HCT116 (cell line): ENCODE measurements at regions not wholly inside any gene's neighbourhood (a gene's known extent, or its start where the extent isn't known, plus 50 kb on each side); places are given as distances from the start of the nearest gene placed in this dataset.

ENCODE experiments used
- ATAC-seq: fragments of 200-7000 bp; cut with Tn5 transposase; 2 replicates; pipeline ENCODE4 v1.9.1; 2020; ENCODE audit warnings: mild to moderate bottlenecking, moderate library complexity
- BruUV-seq: library from RNA; stranded (reverse); fragments of 400-500 nt; replicated peaks from 2 replicates; lab custom pipeline; 2021; lab: Mats Ljungman, UMichigan
- CTCF ChIA-PET: fragments of 300-600 bp; sonication (Branson Sonifier 250); formaldehyde crosslinking; loops from one replicate; lab custom pipeline; 2021; ENCODE audit warnings: antibody characterized with exemption; lab: Charles Lee
- POLR2A ChIA-PET: fragments of 300-600, 350-600 bp; sonication (Branson Sonifier 250); formaldehyde crosslinking; loops from one replicate; lab custom pipeline; 2021; ENCODE audit warnings: antibody characterized with exemption; lab: Charles Lee
- RAD21 ChIA-PET, 2 experiments: fragments of 300-600 bp; sonication (Branson Sonifier 250); formaldehyde crosslinking; loops; one replicate each; lab custom pipeline; 2023; ENCODE audit warnings: low total read pairs in 2 of 2; ENCODE audit not compliant: uncharacterized antibody in 2 of 2, unreplicated experiment in 2 of 2, low non-redundant PET in 1 of 2; lab: Charles Lee
- DNase-seq: peaks from one replicate; pipeline ENCODE4 v3.0.0-alpha.2; 2010; ENCODE audit warnings: low read depth, low spot score
- H2AFZ ChIP-seq: fragments of 200-600 bp; shearing (Covaris generic), sonication (generic); 2 replicates; pipeline ENCODE4 v1.6.1; 2017; ENCODE audit warnings: low read depth, mixed run types, mixed read lengths, antibody characterized with exemption, low read length; ENCODE audit not compliant: poor library complexity, severe bottlenecking
- H3K27ac ChIP-seq: 2 replicates; pipeline ENCODE4 v1.5.1; 2012; ENCODE audit warnings: low read depth, low read length
- H3K27me3 ChIP-seq: fragments of 200-600 bp; sonication (generic); 2 replicates; pipeline ENCODE4 v1.6.1; 2016; ENCODE audit warnings: mixed run types, low read length, mixed read lengths; ENCODE audit not compliant: insufficient read depth
- H3K36me3 ChIP-seq, 2 experiments: fragments of 200-500 bp in 1 of 2; fragments of 200-600 bp in 1 of 2; sonication (Bioruptor generic) in 1 of 2; sonication (generic) in 1 of 2; 2 replicates each; pipeline versions ENCODE4 v1.5.1 to v1.6.1; 2014 to 2016; ENCODE audit warnings: low read length in 2 of 2, inconsistent platforms in 1 of 2, mixed read lengths in 1 of 2, mixed run types in 1 of 2; ENCODE audit not compliant: insufficient read depth in 2 of 2, control insufficient read depth in 1 of 2
- H3K4me1 ChIP-seq, 2 experiments: fragments of 200-600 bp in 1 of 2; sonication (generic) in 1 of 2; 2 replicates each; pipeline versions ENCODE4 v1.5.1 to v1.6.1; 2012 to 2017; ENCODE audit warnings: low read length in 2 of 2, inconsistent platforms in 1 of 2, mild to moderate bottlenecking in 1 of 2, mixed read lengths in 1 of 2, mixed run types in 1 of 2, moderate library complexity in 1 of 2; ENCODE audit not compliant: insufficient read depth in 2 of 2, control insufficient read depth in 1 of 2
- H3K4me2 ChIP-seq: fragments of 200-600 bp; sonication (generic); 2 replicates; pipeline ENCODE4 v1.6.1; 2017; ENCODE audit warnings: mixed run types, low read length, mixed read lengths
- H3K4me3 ChIP-seq, 2 experiments: fragments of 200-600 bp in 1 of 2; sonication (generic) in 1 of 2; replicated peaks in 1 of 2; 2 replicates each; pipeline ENCODE4 v1.5.1; 2011 to 2016; ENCODE audit warnings: low read length in 2 of 2, control low read depth in 1 of 2, low read depth in 1 of 2, mild to moderate bottlenecking in 1 of 2, mixed read lengths in 1 of 2, mixed run types in 1 of 2
- H3K79me2 ChIP-seq: fragments of 200-600 bp; sonication (generic); 2 replicates; pipeline ENCODE4 v1.6.1; 2017; ENCODE audit warnings: mild to moderate bottlenecking, mixed run types, low read length, moderate library complexity, mixed read lengths; ENCODE audit not compliant: insufficient read depth
- H3K9ac ChIP-seq: fragments of 200-600 bp; sonication (generic); 2 replicates; pipeline ENCODE4 v1.6.1; 2016; ENCODE audit warnings: low read length, mixed read lengths
- H3K9me2 ChIP-seq: fragments of 200-600 bp; sonication (generic), shearing (Covaris generic); 2 replicates; pipeline ENCODE4 v1.6.1; 2017; ENCODE audit warnings: mixed run types, mild to moderate bottlenecking, moderate library complexity; ENCODE audit not compliant: insufficient read depth
- H3K9me3 ChIP-seq, 2 experiments: fragments of 200-500 bp in 1 of 2; fragments of 200-600 bp in 1 of 2; sonication (Bioruptor generic) in 1 of 2; sonication (generic) in 1 of 2; 2 replicates each; pipeline ENCODE4 v1.6.1; 2014 to 2017; ENCODE audit warnings: low read length in 2 of 2, mixed read lengths in 2 of 2, inconsistent platforms in 1 of 2, low read depth in 1 of 2, mild to moderate bottlenecking in 1 of 2, mixed run types in 1 of 2, moderate library complexity in 1 of 2; ENCODE audit not compliant: control insufficient read depth in 1 of 2, insufficient read depth in 1 of 2
- H4K20me1 ChIP-seq: fragments of 200-600 bp; sonication (generic), shearing (Covaris generic); 2 replicates; pipeline ENCODE4 v1.6.1; 2017; ENCODE audit warnings: mixed run types, mild to moderate bottlenecking, moderate library complexity; ENCODE audit not compliant: insufficient read depth
- ATF3 ChIP-seq: IDR thresholded peaks from 2 replicates; pipeline ENCODE4 v1.6.1; 2012
- CTCF ChIP-seq, 3 experiments: fragments of 200-600 bp in 1 of 3; sonication (generic) in 1 of 3; IDR thresholded peaks in 2 of 3; conservative IDR thresholded peaks in 1 of 3; 2 replicates each; pipeline ENCODE4 v1.5.1; 2012 to 2017; ENCODE audit warnings: low read depth in 2 of 3, low read length in 2 of 3, antibody characterized with exemption in 1 of 3, borderline replicate concordance in 1 of 3, control low read depth in 1 of 3, mild to moderate bottlenecking in 1 of 3, mixed read lengths in 1 of 3, mixed run types in 1 of 3, moderate library complexity in 1 of 3; ENCODE audit not compliant: insufficient read depth in 1 of 3
- EGR1 ChIP-seq: IDR thresholded peaks from 2 replicates; pipeline ENCODE4 v1.6.1; 2012; ENCODE audit warnings: low read depth
- ELF1 ChIP-seq: IDR thresholded peaks from 2 replicates; pipeline ENCODE4 v1.6.1; 2012; ENCODE audit warnings: low read depth, borderline replicate concordance
- EZH2 ChIP-seq: fragments of 200-600 bp; sonication (generic); IDR thresholded peaks from 2 replicates; pipeline ENCODE4 v1.6.1; 2017; ENCODE audit warnings: antibody characterized with exemption, mixed run types
- EZH2phosphoT487 ChIP-seq: fragments of 200-600 bp; IDR thresholded peaks from 2 replicates; pipeline ENCODE4 v1.6.1; 2018; ENCODE audit warnings: antibody characterized with exemption, borderline replicate concordance
- FOSL1 ChIP-seq: IDR thresholded peaks from 2 replicates; pipeline ENCODE4 v1.6.1; 2012; ENCODE audit warnings: low read depth
- POLR2A ChIP-seq: IDR thresholded peaks from 2 replicates; pipeline ENCODE4 v1.7.0; 2011; ENCODE audit warnings: borderline replicate concordance; ENCODE audit not compliant: insufficient read depth, insufficient read length; ENCODE audit errors: extremely low read depth
- RAD21 ChIP-seq: IDR thresholded peaks from 2 replicates; pipeline ENCODE4 v1.6.1; 2012; ENCODE audit warnings: low read depth, mild to moderate bottlenecking
- SP1 ChIP-seq: IDR thresholded peaks from 2 replicates; pipeline ENCODE4 v1.6.1; 2012; ENCODE audit warnings: low read depth
- SRF ChIP-seq: IDR thresholded peaks from 2 replicates; pipeline ENCODE4 v1.6.1; 2012; ENCODE audit warnings: low read depth
- TCF7L2 ChIP-seq: IDR thresholded peaks from 2 replicates; pipeline ENCODE4 v1.7.0; 2011; ENCODE audit warnings: borderline replicate concordance, inconsistent platforms; ENCODE audit not compliant: insufficient read depth, insufficient read length; ENCODE audit errors: extremely low read depth
- ZFX ChIP-seq: fragments of 450-650 bp; IDR thresholded peaks from 2 replicates; pipeline ENCODE4 v1.6.1; 2017
- ZNF274 ChIP-seq: fragments of 200-500 bp; sonication (Bioruptor generic); IDR thresholded peaks from 2 replicates; pipeline ENCODE4 v1.6.1; 2014; ENCODE audit warnings: mild to moderate bottlenecking, low read depth, low read length, inconsistent platforms
- intact Hi-C: fragments of 100-400 bp; cut with micrococcal nuclease; formaldehyde crosslinking; loops from 2 replicates; pipeline ENCODE4 v1.10.0; 2022
- TF ChIP-seq, protein P1 (sequence below): IDR thresholded peaks from 2 replicates; pipeline ENCODE4 v1.6.1; 2012
- TF ChIP-seq, protein P2 (sequence below): IDR thresholded peaks from 2 replicates; pipeline ENCODE4 v1.6.1; 2012; ENCODE audit warnings: low read depth

- Histone ChIP-seq H3K9me2 (no peaks in the 10 kb centered on the region), H2AFZ (no peak overlapping the region), H3K27me3 (no peaks in the 10 kb centered on the region), H3K27ac (no peak overlapping the region), H3K79me2 (no peaks in the 10 kb centered on the region), H3K4me1 (no peaks in the 10 kb centered on the region), H3K9ac (no peak overlapping the region), H3K36me3 (no peaks in the 10 kb centered on the region), H3K4me2 (no peak overlapping the region), H3K4me3 (no peak overlapping the region), H4K20me1 (no peaks in the 10 kb centered on the region), H3K9me3 (no peaks in the 10 kb centered on the region)
- CTCF ChIA-PET, result no interaction called here
- ATAC-seq (no peak), DNase-seq (no peak)
- intact Hi-C loops, result no loop called here
- RAD21 ChIA-PET, result no interaction called here
- POLR2A ChIA-PET, result no interaction called here
- TF ChIP-seq ELF1, result no peak
- TF ChIP-seq, protein P1, sequence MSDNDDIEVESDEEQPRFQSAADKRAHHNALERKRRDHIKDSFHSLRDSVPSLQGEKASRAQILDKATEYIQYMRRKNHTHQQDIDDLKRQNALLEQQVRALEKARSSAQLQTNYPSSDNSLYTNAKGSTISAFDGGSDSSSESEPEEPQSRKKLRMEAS, result no peak
- no TSS peak for BruUV-seq
Measured at GRCh38 chr7:118369987-118370386, 145.5 kb downstream of the ANKRD7 start.

- no peaks in the 10 kb centered on the region for H3K9me2 ChIP-seq
- no peaks in the 10 kb centered on the region for H3K79me2 ChIP-seq
- no peak overlapping the region for H3K4me2 ChIP-seq
- no peaks in the 10 kb centered on the region for H3K9me3 ChIP-seq
- ChIA-PET CTCF (no interaction called here), RAD21 (no interaction called here), POLR2A (interaction anchor here (0.8 kb wide), 1 partner anchor 9 kb away, joined by 3 read pairs; no protein-coding TSS in a partner anchor)
- H3K27ac ChIP-seq, result no peak overlapping the region
- no peaks in the 10 kb centered on the region for H4K20me1 ChIP-seq
- H3K9ac ChIP-seq, result no peak overlapping the region
- intact Hi-C loops, result no loop called here
- H3K36me3 ChIP-seq, result no peaks in the 10 kb centered on the region
- H3K4me1 ChIP-seq, result no peaks in the 10 kb centered on the region
- no peak for TF ChIP-seq ZFX
- TF ChIP-seq POLR2A, result no peak
- TF ChIP-seq TCF7L2, result no peak
- no peak for TF ChIP-seq RAD21
- TF ChIP-seq EZH2phosphoT487, result no peak
- no peak for TF ChIP-seq ZNF274
- no peak for TF ChIP-seq FOSL1
- TF ChIP-seq, protein P2, sequence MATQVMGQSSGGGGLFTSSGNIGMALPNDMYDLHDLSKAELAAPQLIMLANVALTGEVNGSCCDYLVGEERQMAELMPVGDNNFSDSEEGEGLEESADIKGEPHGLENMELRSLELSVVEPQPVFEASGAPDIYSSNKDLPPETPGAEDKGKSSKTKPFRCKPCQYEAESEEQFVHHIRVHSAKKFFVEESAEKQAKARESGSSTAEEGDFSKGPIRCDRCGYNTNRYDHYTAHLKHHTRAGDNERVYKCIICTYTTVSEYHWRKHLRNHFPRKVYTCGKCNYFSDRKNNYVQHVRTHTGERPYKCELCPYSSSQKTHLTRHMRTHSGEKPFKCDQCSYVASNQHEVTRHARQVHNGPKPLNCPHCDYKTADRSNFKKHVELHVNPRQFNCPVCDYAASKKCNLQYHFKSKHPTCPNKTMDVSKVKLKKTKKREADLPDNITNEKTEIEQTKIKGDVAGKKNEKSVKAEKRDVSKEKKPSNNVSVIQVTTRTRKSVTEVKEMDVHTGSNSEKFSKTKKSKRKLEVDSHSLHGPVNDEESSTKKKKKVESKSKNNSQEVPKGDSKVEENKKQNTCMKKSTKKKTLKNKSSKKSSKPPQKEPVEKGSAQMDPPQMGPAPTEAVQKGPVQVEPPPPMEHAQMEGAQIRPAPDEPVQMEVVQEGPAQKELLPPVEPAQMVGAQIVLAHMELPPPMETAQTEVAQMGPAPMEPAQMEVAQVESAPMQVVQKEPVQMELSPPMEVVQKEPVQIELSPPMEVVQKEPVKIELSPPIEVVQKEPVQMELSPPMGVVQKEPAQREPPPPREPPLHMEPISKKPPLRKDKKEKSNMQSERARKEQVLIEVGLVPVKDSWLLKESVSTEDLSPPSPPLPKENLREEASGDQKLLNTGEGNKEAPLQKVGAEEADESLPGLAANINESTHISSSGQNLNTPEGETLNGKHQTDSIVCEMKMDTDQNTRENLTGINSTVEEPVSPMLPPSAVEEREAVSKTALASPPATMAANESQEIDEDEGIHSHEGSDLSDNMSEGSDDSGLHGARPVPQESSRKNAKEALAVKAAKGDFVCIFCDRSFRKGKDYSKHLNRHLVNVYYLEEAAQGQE, result no peak
- no peak for TF ChIP-seq CTCF (IDR thresholded peaks at IDR 0.05 in 2 of 3, conservative IDR thresholded peaks at IDR 0.05 in 1 of 3; ENCODE audit: borderline replicate concordance in 1 of 3, insufficient read depth in 1 of 3, low read depth in 2 of 3, low read length in 2 of 3)
- TF ChIP-seq SRF, result no peak
- no peak for TF ChIP-seq ATF3
- TF ChIP-seq EZH2, result no peak
- no peak for TF ChIP-seq EGR1
- TF ChIP-seq SP1, result no peak
- no peak overlapping the region for H3K4me3 ChIP-seq
- H3K27me3 ChIP-seq, result no peaks in the 10 kb centered on the region
- no peak for DNase-seq
- BruUV-seq, result no TSS peak
- H2AFZ ChIP-seq, result no peak overlapping the region
- no peak for ATAC-seq
Measured at GRCh38 chr7:118372530-118372929, 148.0 kb downstream of the ANKRD7 start.
